Left lobe of liver (tissue), 2 donors: ENCODE measurements at regions not wholly inside any gene's neighbourhood (a gene's known extent, or its start where the extent isn't known, plus 50 kb on each side); places are given as distances from the start of the nearest gene placed in this dataset.
"Not testable (repeated sequence)": the region's sequence is repeated elsewhere in the genome, so short reads cannot be mapped to it uniquely, and the experiment has no call there.

Experiments used
- ATAC-seq: fragments of 200-7000 bp; cut with Tn5 transposase; one replicate; pipeline ENCODE4 v1.9.1; 2020; ENCODE audit warnings: mild to moderate bottlenecking, moderate library complexity
- DNase-seq: peaks from one replicate; pipeline ENCODE4 v3.0.0-alpha.2; 2020; ENCODE audit warnings: low spot score
- donor health status: DM: no; HTN: no; CAD: no; lungs with moderate emphysema.
- donor health status: DM: no; HTN: yes; CAD: no.

- ATAC-seq (no peak), DNase-seq (no peak)
Observed at GRCh38 chr6:47180633-47181032, 129.1 kb downstream of the TNFRSF21 start.

DNA sequence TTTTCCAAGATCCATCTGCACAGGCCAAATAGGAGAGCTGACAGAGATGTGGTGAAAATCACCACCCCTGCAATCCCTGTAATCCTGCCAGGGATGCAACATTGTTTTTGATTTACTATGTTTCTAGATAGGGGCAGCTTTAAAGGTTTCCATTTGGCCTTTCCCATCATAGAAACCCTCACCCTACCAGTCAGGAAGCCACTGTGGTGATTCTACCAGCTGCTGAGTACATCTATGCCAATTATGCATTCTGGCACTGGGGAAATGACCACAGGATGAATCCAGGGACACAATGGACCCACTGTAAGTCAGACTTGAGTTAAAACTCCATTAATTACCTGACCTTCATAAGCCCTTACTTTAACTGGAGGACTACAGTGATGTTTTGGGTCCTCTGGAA is 130.4 kb downstream of the TNFRSF21 start:
- ATAC-seq (no peak), DNase-seq (no peak)

- no peak for ATAC-seq
Observed at GRCh38 chr6:47175656-47176055, 133.5 kb upstream of the ADGRF1 start.

DNA sequence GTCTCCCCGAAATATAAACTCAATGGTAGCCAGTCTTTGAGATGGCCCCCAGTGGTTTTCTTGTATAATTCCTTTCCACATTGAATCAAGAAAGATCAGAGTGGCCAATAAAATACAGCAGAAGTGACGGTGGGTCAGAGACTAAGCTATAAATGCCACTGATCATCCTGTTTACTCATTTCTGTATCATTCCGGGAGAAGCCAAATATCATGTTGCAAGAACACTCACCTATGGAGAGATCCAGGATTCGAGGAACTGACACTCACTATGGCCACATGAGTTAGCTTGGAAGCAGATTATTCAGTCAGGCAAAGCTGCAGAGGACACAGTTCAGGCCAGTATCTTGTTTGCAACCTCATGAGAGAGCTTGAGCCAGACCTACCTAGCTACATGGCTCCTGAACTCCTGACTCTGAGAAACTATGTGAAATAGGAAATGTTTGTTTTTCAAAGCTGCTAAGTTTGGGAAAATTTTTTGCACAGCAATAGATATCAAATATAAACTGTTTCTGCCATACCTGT is 132.4 kb upstream of the ADGRF1 start:
- ATAC-seq (no peak), DNase-seq (no peak)

More at GRCh38 chr6:47175656-47176055, 133.5 kb upstream of the ADGRF1 start:
- DNase-seq, result no peak

GRCh38 chr6:47174063-47174462 is 131.9 kb upstream of the ADGRF1 start:
- DNase-seq, ATAC-seq: not testable (repeated sequence)

- not testable (repeated sequence) for ATAC-seq
Observed at GRCh38 chr6:47173145-47173544, 131.0 kb upstream of the ADGRF1 start.

GRCh38 chr6:47170617-47170947 is 128.4 kb upstream of the ADGRF1 start:
- DNase-seq, result no peak
- ATAC-seq, result no peak

More at GRCh38 chr6:47173145-47173544, 131.0 kb upstream of the ADGRF1 start:
- DNase-seq, result not testable (repeated sequence)

DNA sequence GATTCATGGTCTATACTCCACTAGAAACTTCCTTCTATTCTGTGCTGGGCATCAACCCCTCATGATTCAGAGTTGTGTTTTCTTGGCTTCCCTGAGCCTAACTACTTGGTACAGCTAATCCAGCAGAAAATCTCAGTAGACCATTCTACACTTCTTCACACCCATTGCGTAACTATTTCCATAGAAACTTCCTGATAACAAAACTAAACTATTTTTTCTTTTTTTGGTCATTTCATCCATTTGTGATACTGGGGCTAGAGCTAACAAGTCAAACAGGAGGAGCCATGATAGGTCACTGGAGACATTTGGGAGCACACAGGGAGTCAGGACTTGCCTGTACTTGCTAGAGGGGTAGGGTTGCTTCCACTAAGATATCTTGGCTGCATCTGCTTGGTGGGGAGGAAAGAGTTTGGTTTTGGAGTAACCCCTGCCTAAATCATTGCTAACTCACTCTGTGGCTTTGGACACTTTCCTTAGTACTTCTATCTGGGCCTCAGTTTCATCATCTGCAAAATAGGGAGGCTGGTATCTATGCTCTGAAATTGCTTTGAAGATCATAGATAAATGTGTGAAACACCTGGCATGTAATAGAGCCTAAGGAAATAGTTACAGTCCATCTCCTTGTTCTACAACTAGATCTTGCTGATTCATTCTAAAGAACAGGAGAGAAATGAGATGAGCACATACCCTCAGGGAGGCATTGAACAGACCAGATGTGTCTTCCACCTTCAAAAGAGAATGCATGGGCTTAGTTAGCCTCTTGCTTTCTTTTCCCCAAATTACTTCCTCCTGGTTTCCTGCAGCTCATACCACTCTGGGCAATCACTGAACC is 127.9 kb upstream of the ADGRF1 start:
- DNase-seq (no peak), ATAC-seq (no peak)

GRCh38 chr6:47168180-47168579 is 126.0 kb upstream of the ADGRF1 start:
- DNase-seq (no peak), ATAC-seq (no peak)

DNA sequence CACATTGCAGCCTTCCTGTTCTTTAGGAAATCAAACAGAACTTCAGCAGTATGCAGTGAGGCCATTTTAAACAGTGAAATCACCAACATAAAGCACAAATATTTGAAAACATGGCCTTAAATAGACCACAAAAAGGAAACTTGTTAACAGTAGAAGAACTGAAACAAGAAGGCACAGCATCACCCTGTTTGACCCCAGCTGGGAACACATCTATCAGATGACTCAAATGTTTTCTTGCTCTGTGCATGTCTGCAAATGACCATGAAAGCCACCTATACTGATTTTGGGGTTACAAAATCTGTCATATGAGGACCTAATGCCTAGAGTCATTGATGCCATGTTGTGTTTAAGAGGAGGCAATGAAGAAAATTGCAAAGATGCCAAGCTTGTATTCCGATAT is 123.8 kb upstream of the ADGRF1 start:
- no peak for DNase-seq
- peak; percentile 22 for ATAC-seq

- ATAC-seq, result no peak
Observed at GRCh38 chr6:47164877-47165276, 122.7 kb upstream of the ADGRF1 start.

GRCh38 chr6:47163536-47163935 is 121.4 kb upstream of the ADGRF1 start:
- DNase-seq (no peak), ATAC-seq (no peak)

More at GRCh38 chr6:47164877-47165276, 122.7 kb upstream of the ADGRF1 start:
- no peak for DNase-seq

DNA sequence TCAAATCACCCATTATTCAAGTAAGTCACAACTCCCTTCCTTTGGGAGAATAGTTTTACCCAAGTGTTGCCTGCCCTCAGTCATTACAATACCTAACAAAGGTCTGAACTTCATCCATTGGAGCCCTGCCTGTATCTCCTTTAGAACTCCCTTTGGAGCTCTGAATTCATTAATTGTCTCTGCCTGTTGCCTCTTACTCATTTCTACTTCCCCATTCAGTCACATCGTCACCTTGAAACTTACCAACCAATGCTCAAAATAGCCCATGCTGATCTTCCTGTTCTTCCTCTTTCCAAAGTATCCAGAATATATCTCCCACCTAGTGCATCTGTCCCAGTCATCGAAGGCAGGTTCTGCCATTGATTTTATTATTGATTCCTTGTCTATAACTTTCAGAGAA is 120.7 kb upstream of the ADGRF1 start:
- ATAC-seq (no peak), DNase-seq (no peak)

- no peak for DNase-seq
- ATAC-seq, result no peak
Observed at GRCh38 chr6:47162231-47162630, 120.1 kb upstream of the ADGRF1 start.

DNA sequence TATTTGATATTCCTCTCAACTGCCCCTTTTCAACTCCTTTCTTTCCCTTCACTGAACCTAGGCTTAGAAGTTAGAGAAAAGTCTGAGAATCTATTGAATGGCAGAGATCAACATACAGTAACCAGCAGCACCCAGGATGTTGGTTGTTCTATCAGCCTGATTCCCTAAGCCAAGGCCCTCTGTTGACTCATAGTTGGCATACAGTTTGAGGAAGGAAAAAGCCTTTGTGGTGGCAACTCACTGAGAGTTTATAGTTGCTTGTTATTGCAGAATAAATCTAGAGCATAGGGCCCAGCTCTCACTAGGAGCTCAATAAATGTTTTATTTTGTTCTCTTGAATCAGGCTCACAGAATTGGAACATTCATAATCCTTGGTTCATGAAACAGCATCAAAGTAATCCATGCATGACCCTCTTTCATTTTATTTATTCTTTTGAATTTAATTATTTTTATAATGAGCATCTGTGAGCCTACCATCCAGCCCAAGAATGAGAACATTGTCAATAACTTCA is 119.1 kb upstream of the ADGRF1 start:
- DNase-seq (no peak), ATAC-seq (peak; percentile 51)

- no peak for ATAC-seq
- no peak for DNase-seq
Observed at GRCh38 chr6:47160702-47161101, 118.6 kb upstream of the ADGRF1 start.

- no peak for ATAC-seq
- no peak for DNase-seq
Observed at GRCh38 chr6:47159763-47160162, 117.6 kb upstream of the ADGRF1 start.

DNA sequence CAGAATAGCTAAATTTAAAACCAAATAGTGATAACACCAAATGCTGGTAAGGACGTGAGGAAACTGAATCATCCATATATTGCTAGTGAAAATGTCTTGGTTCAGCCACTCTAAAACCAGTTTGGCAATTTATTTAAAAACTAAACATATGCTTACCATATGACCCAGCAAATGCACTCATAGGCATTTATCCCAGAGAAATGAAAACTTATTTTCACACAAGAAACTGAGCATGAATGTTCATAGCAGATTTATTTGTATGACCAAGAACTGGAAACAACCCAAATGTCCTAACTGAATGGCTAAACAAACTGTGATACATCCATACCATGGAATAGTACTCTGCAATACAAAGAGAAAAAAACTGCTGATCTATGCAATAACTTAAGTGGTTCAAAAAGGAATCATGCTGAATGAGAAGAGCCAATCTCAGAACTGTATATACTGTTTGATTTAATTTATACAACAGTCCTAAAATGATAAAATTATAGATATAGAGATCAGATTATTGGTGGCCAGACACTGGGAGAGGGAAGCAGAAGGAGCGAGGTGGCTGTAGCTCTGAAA is 115.6 kb upstream of the ADGRF1 start:
- no peak for DNase-seq
- ATAC-seq, result no peak

DNA sequence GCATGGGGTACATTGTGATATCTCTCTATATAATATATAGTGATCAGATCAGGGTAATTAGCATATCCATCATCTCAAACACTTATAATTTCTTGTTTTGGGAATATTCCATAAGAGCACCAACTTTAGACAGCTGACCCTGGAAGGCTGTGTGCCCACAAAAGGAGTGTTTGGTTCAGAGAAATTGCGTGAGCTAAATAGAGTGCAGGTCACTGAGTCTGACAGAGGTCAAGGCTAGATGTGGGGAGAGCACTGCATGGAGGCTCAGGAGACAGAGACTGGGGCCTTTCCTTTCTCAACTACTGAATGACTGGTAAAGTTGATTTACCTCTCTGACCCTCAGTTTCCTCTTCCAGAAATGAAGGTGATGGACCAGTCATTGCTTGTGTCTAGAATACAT is 114.9 kb upstream of the ADGRF1 start:
- DNase-seq, result no peak
- no peak for ATAC-seq

DNA sequence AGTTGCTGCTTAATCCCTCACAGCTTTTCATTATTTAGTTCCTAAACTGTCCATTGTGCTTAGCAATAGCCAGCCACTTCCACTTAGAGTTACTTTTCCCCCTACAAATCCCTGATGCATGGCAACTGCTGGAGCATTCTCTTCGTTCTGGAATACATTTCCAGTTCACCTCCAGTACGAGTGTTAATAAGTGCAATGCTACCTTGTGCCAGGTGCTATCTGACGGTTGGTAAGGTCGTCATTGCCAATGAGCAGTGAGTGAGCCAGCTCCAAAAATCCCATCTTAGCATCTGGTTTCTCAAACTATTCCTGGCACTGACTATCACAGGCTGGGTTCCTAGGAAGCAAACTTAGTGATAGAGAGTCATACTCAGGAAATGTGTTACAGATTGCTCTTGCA is 114.1 kb upstream of the ADGRF1 start:
- ATAC-seq, result no peak

DNA sequence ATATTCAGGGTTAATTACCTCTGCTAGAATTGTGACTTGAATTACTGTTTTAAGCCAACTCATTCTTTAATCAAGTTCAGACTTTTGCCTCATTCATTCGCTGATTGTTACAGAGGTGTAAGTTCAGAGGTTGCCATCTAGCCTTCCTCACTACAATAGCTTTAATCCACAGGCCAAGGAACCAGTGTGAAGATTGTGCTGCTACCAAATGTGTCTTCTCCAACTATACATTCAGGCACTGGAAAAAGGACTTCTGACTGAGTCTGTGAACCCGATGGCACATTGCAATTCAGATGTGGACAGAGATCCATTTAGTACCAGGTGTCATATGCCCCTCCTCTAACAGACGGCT is 111.2 kb upstream of the ADGRF1 start:
- ATAC-seq (no peak), DNase-seq (no peak)

More for the DNA sequence above, 114.1 kb upstream of the ADGRF1 start:
- DNase-seq, result no peak
